Ascending aorta (tissue), 2 donors: ENCODE measurements at regions not wholly inside any gene's neighbourhood (a gene's known extent, or its start where the extent isn't known, plus 50 kb on each side); places are given as distances from the start of the nearest gene placed in this dataset.

Source experiments
- DNase-seq, 2 donors: peaks; one replicate each; pipeline ENCODE4 v3.0.0-alpha.2; 2019; ENCODE audit warnings: low spot score in 2 of 2
- H3K27ac ChIP-seq, 2 donors: fragments of 200-600 bp; sonication (generic); one replicate each; pipeline ENCODE4 v1.5.1; 2016 to 2017; ENCODE audit warnings: mild to moderate bottlenecking in 1 of 2
- H3K27me3 ChIP-seq: fragments of 200-600 bp; sonication (generic); one replicate; pipeline ENCODE4 v1.5.1; 2017
- H3K36me3 ChIP-seq, 2 donors: fragments of 200-600 bp; sonication (generic); one replicate each; pipeline ENCODE4 v1.5.1; 2016
- H3K4me1 ChIP-seq, 2 donors: fragments of 200-600 bp; sonication (generic); one replicate each; pipeline ENCODE4 v1.5.1; 2016 to 2017; ENCODE audit warnings: mild to moderate bottlenecking in 1 of 2
- H3K4me3 ChIP-seq, 2 donors: fragments of 200-600 bp; sonication (generic); one replicate each; pipeline ENCODE4 v1.5.1; 2016 to 2017; ENCODE audit warnings: mild to moderate bottlenecking in 1 of 2
- H3K9me3 ChIP-seq, 2 donors: fragments of 200-600 bp; sonication (generic); one replicate each; pipeline ENCODE4 v1.5.1; 2016
- intact Hi-C: fragments of 100-400 bp; cut with DNase I; formaldehyde crosslinking; loops from one replicate; pipeline ENCODE4 v1.15.1; 2023
- TF ChIP-seq, protein P1 (sequence below), 3 experiments: fragments of 200-600 bp in 2 of 3; fragments of 450-650 bp in 1 of 3; sonication (generic) in 2 of 3; IDR thresholded peaks; one replicate each; pipeline ENCODE4 v1.5.1; 2016 to 2019; ENCODE audit warnings: antibody characterized with exemption in 3 of 3, mild to moderate bottlenecking in 1 of 3, moderate library complexity in 1 of 3

DNA sequence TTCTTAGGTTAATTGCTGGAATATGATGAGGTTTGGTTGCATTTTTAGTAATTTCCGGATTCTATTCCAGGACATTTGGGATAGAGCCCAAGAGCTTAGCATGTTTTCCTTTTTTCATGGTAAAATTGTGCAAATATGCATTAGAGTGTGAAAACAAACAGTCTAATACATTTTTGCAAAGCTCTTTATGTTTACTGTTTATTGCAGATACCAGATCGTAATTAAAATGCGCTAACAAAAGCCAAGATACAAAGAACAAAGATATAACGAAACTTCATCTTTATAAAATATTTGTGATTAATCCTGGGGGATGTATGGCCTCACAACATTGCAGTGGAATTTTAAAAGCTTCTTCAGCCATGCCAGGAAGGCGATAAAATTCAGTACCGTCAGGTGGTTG lies 94.5 kb upstream of the TBC1D5 start:
- TF ChIP-seq, protein P1, sequence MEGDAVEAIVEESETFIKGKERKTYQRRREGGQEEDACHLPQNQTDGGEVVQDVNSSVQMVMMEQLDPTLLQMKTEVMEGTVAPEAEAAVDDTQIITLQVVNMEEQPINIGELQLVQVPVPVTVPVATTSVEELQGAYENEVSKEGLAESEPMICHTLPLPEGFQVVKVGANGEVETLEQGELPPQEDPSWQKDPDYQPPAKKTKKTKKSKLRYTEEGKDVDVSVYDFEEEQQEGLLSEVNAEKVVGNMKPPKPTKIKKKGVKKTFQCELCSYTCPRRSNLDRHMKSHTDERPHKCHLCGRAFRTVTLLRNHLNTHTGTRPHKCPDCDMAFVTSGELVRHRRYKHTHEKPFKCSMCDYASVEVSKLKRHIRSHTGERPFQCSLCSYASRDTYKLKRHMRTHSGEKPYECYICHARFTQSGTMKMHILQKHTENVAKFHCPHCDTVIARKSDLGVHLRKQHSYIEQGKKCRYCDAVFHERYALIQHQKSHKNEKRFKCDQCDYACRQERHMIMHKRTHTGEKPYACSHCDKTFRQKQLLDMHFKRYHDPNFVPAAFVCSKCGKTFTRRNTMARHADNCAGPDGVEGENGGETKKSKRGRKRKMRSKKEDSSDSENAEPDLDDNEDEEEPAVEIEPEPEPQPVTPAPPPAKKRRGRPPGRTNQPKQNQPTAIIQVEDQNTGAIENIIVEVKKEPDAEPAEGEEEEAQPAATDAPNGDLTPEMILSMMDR (IDR thresholded peaks at IDR 0.05): no peak
- Histone ChIP-seq H3K36me3 (no peaks in the 10 kb centered on the region), H3K9me3 (no peaks in the 10 kb centered on the region), H3K27ac (no peak overlapping the region), H3K27me3 (no peaks in the 10 kb centered on the region), H3K4me3 (no peak overlapping the region), H3K4me1 (no peaks in the 10 kb centered on the region)
- intact Hi-C loops: no loop called here
- no peak for DNase-seq

DNA sequence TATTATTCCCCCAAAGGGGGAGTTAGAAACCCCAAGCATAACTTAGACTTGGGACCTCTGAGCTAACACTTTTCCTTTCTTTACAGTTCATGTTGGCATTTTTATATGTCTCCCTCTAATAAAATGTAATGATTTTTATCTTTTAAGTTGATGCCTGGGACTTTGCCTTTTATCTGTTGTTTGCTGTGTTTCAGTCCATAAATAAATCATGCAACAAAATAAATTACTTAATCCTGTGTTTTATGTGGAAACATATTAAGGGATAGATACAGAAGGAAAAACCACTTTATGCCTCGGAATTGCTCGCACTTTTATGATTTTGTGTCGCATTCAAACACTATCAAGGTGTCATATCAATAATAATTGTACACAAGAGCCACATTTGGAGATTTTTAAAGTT lies 93.7 kb upstream of the TBC1D5 start:
- H3K27ac ChIP-seq: no peak overlapping the region

DNA sequence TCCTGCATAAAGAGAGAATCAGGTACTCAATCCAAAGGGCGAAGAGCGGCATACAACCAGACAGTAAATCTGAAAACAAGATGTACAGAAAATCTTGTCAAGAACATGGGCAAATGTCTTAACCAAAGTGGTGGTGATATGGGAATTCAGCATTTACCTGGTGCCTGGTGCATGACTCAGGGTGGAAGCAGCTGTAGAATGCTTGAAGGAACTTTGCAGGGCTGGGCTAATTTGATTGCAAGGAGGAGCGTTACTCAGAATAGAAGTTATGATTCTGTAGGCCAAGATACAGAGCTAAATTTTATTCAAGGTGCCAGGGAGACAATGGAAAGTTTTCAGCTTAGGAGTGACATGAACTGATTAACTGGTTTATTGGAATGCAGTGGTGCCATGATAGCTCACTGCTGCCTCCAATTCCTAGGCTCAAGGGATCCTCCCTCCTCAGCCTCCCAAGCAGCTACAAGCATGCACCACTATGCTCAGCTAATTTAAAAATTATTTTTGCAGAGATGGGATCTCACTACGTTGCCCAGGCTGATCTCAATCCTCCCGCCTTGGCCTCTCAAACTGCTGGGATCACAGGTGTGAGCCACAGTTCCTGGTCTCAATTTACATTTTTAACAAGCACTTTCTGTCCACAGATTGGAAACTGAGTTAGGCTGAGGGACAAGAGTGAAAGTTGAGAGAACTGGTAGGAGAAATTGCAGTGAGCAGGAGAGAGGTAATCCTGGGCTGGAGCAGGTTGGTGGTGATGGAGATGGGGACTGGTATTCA lies 91.5 kb upstream of the TBC1D5 start:
- H3K4me3 ChIP-seq: no peak overlapping the region
- DNase-seq: no peak
- H3K27ac ChIP-seq: no peak overlapping the region
- no peaks in the 10 kb centered on the region for H3K27me3 ChIP-seq
- TF ChIP-seq, protein P1 (IDR thresholded peaks at IDR 0.05): no peak
- no peaks in the 10 kb centered on the region for H3K9me3 ChIP-seq
- intact Hi-C loops: no loop called here
- no peaks in the 10 kb centered on the region for H3K36me3 ChIP-seq
- no peaks in the 10 kb centered on the region for H3K4me1 ChIP-seq

More for the DNA sequence above, 93.7 kb upstream of the TBC1D5 start:
- Histone ChIP-seq H3K36me3 (no peaks in the 10 kb centered on the region), H3K4me1 (no peaks in the 10 kb centered on the region), H3K27me3 (no peaks in the 10 kb centered on the region), H3K9me3 (no peaks in the 10 kb centered on the region), H3K4me3 (no peak overlapping the region)
- DNase-seq: no peak
- intact Hi-C loops: no loop called here
- TF ChIP-seq, protein P1 (IDR thresholded peaks at IDR 0.05): no peak

DNA sequence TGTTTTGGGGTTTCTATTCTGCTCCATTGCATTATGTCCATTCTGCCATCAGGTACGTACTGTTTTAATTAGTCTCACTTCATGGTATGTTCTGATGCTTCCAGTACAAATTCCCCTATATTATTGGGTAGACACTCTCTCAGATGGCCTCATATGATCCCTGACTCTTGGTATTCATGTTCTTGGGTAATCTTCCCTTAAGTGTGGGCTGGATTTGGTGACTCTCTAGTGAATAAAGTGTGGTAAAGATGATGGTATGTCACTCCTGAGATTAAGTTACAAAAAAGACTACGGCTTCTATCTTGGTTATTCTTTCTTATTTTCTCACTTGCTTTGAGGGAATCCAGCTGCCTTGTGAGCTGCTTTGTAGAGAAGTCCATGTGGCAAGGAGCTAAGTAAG lies 89.6 kb upstream of the TBC1D5 start:
- no peak for DNase-seq
- no peaks in the 10 kb centered on the region for H3K4me1 ChIP-seq
- TF ChIP-seq, protein P1 (IDR thresholded peaks at IDR 0.05): no peak

DNA sequence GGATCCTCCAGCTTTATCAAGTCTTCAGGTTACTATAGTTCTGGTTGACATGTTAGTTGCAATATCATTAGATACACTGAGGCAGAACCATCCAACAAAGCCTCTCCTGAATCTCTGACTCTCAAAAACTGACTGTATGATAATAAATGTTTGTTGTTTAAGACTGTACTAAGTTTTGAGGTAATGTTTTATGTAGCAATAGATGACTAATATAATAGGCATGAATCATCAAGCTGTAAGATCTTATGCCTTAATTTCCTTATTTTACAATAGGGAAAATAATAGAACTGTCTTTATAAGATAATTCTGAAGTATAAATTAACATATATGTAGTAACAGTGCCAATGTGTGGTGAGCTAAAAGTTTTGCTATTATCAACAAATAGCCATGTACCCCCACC lies 88.9 kb upstream of the TBC1D5 start:
- no peak for DNase-seq
- Histone ChIP-seq H3K4me3 (no peak overlapping the region), H3K9me3 (no peaks in the 10 kb centered on the region), H3K27me3 (no peaks in the 10 kb centered on the region), H3K27ac (no peak overlapping the region), H3K4me1 (no peaks in the 10 kb centered on the region), H3K36me3 (no peaks in the 10 kb centered on the region)
- TF ChIP-seq, protein P1 (IDR thresholded peaks at IDR 0.05): no peak
- intact Hi-C loops: no loop called here

More for the DNA sequence above, 89.6 kb upstream of the TBC1D5 start:
- Histone ChIP-seq H3K27me3 (no peaks in the 10 kb centered on the region), H3K9me3 (no peaks in the 10 kb centered on the region), H3K36me3 (no peaks in the 10 kb centered on the region), H3K27ac (no peak overlapping the region), H3K4me3 (no peak overlapping the region)
- intact Hi-C loops: no loop called here
